Endometrial microvascular endothelial cells (primary cell): ENCODE measurements at regions not wholly inside any gene's neighbourhood (a gene's known extent, or its start where the extent isn't known, plus 50 kb on each side); places are given as distances from the start of the nearest gene placed in this dataset.
"Not testable (repeated sequence)": the region's sequence is repeated elsewhere in the genome, so short reads cannot be mapped to it uniquely, and the experiment has no call there.

Source experiments
- in situ Hi-C: cut with HindIII; loops from 2 replicates; pipeline ENCODE4 v1.10.0; 2017; ENCODE audit warnings: low sequenced_read_pairs, low pct_unique_long_range_greater_than_20kb; ENCODE audit errors: inconsistent ontology term

GRCh38 chr15:96207377-96208006, 123.0 kb upstream of the NR2F2 start:
- in situ Hi-C loops, result no loop called here

DNA sequence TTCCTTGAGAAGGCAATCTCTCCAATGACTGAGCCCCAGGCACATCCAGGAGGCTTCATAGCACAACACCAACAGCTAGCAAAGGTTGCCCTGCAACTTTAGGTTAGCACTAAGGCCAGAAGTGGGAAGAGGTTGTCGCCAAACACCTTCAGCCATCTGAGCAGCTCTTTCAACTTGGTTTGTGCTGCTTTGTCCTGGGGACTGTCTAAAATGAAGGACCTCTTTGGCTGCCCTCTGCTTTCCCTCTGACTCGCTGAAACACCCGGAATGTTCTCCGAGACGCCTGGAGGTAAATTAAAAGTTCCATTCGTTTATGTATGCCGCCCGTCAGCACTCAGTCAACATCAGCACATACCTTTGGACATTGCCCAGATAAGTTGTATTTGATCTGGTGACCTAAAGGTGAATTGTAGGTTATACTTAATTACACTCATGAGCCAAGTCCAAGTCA, 121.2 kb upstream of the NR2F2 start:
- in situ Hi-C loops, result no loop called here

GRCh38 chr15:96213045-96213444, 117.5 kb upstream of the NR2F2 start:
- in situ Hi-C loops, result no loop called here

GRCh38 chr15:96213896-96214295, 116.6 kb upstream of the NR2F2 start:
- in situ Hi-C loops, result no loop called here

DNA sequence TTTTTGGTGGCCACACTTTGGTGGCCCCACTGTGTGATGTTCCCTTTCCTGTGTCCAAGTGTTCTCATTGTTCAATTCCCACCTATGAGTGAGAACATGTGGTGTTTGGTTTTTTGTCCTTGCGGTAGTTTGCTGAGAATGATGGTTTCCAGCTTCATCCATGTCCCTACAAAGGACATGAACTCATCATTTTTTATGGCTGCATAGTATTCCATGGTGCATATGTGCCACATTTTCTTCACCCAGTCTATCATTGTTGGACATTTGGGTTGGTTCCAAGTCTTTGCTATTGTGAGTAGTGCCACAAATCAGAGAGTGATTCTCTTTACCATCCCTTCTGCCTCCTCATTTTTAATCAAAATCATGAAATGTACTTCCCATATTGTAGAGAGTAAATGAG, 114.0 kb upstream of the NR2F2 start:
- in situ Hi-C loops, result not testable (repeated sequence)

- in situ Hi-C loops, result no loop called here
Measured at GRCh38 chr15:96217983-96218382, 112.5 kb upstream of the NR2F2 start.

- in situ Hi-C loops, result no loop called here
Measured at GRCh38 chr15:96218623-96219455, 111.7 kb upstream of the NR2F2 start.

DNA sequence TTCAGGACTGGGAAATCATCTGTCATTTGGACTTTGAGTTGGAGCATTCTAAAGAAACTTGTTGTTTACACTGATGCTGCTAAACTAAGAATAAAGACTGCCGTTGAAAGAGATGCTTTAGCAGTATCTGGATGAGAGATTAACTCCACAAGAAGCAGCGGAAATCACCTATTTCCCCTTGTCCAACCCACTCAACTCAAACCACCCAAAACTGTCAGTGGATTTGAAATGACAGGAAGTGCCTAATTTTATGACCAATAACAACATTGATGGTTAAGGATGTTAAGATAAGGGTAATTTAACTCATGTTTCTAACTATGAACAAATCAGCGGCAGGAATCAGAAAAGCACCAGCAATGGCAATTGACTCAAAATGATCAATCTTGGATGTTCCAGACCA, 110.8 kb upstream of the NR2F2 start:
- in situ Hi-C loops, result no loop called here

- in situ Hi-C loops, result no loop called here
Measured at GRCh38 chr15:96220657-96221056, 109.8 kb upstream of the NR2F2 start.

- in situ Hi-C loops, result no loop called here
Measured at GRCh38 chr15:96222981-96223380, 107.5 kb upstream of the NR2F2 start.

GRCh38 chr15:96223939-96224338, 106.6 kb upstream of the NR2F2 start:
- in situ Hi-C loops, result no loop called here

DNA sequence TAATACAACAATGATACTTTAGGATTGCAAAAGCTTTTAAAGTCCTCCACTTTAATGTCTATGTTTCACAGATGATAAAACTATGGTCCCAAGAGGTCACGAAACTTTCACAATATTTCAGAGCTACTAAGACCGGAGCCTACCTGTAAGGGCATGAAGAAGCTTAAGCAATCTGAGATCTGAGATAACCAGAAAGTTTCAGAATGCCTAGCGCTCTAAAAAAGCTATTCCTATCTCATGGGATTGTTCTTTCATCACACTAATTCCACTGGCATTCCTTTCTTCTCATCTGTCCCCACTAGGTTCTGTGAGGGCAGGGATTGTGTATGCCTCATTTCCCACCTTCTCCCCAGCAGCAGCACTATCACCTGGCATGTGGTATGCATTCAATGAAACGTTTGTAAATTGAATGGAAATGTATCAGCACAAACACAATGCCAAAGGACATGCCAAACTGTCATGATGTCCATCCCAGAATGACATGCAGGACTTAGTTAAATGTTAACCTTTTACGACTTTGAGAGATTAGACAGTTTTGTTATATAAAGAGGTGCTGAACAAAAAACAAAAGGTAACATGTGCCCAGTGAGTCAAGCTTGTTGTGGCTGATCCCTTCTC, 104.7 kb upstream of the NR2F2 start:
- in situ Hi-C loops, result no loop called here

DNA sequence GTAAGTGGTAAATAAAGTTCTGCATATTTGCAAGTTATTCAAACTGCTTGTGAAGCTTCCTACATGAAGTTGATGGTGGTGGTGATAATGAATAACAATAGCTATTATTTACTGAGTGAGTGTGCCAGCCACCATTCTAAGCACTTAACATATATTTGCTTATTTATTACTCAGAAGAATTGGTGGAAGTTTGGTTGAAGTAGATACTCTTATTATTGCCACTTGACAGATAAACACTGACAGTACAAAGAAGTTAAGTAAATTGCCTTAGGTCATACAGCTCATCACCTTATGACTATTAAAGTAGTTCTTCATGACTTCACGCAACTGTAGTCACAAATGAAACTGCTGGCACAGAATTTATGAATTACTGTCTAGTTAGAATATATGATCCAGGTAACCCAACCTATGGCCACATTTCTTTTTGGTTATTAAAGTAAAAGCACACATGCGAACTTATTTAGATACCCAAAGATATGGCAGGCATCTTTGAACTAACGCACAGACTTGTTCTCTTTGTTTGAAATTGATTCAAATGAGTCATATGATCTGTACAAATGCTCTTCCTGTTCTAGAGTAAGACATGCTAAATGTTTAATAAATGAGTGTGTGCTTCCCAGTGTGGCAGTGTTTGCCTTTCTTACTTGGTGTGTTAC, 99.8 kb upstream of the NR2F2 start:
- in situ Hi-C loops, result no loop called here

GRCh38 chr15:96232335-96232734, 98.2 kb upstream of the NR2F2 start:
- in situ Hi-C loops, result no loop called here

GRCh38 chr15:96234109-96234892, 96.2 kb upstream of the NR2F2 start:
- in situ Hi-C loops, result no loop called here

- in situ Hi-C loops, result no loop called here
Measured at GRCh38 chr15:96237002-96237401, 93.5 kb upstream of the NR2F2 start.

- in situ Hi-C loops, result no loop called here
Measured at GRCh38 chr15:96242761-96243160, 87.7 kb upstream of the NR2F2 start.

GRCh38 chr15:96243701-96244100, 86.8 kb upstream of the NR2F2 start:
- in situ Hi-C loops, result no loop called here

- in situ Hi-C loops, result no loop called here
Measured at GRCh38 chr15:96245252-96245651, 85.2 kb upstream of the NR2F2 start.
